ENCODE measurements at regions not wholly inside any gene's neighbourhood (a gene's known extent, or its start where the extent isn't known, plus 50 kb on each side); places are given as distances from the start of the nearest gene placed in this dataset.

DNA sequence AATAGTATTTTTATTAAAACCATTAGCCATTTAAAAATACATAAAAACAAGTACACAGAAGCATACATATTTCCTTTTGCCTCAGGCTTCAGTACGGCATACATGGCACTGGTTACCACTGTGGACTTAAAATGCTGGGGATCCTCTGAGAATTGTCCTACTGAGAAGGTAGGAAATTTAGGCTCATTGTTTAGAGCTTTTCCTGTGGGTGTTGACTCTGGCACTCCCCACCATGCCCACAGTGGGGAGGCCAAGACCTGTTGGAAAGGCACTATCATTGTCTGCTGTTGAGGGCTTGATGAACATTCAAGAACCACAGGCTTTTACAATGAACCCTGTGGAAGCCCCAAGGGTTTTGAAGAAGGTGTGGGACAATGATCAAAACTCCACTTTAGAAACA, 473.4 kb downstream of the BTBD3 start:
- TF ChIP-seq, protein P1, sequence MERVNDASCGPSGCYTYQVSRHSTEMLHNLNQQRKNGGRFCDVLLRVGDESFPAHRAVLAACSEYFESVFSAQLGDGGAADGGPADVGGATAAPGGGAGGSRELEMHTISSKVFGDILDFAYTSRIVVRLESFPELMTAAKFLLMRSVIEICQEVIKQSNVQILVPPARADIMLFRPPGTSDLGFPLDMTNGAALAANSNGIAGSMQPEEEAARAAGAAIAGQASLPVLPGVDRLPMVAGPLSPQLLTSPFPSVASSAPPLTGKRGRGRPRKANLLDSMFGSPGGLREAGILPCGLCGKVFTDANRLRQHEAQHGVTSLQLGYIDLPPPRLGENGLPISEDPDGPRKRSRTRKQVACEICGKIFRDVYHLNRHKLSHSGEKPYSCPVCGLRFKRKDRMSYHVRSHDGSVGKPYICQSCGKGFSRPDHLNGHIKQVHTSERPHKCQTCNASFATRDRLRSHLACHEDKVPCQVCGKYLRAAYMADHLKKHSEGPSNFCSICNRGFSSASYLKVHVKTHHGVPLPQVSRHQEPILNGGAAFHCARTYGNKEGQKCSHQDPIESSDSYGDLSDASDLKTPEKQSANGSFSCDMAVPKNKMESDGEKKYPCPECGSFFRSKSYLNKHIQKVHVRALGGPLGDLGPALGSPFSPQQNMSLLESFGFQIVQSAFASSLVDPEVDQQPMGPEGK (CRISPR knock-in tag; IDR thresholded peaks at IDR 0.05; ENCODE audit: borderline replicate concordance) = no peak
- TF ChIP-seq ARNTL (CRISPR knock-in tag; IDR thresholded peaks at IDR 0.05; ENCODE audit: borderline replicate concordance, low read depth) (no peak), SNAI2 (CRISPR knock-in tag; IDR thresholded peaks at IDR 0.05) (no peak), TOX (CRISPR knock-in tag; IDR thresholded peaks at IDR 0.05; ENCODE audit: borderline replicate concordance) (no peak), ZNF70 (CRISPR knock-in tag; IDR thresholded peaks at IDR 0.05) (no peak), ZC3H10 (CRISPR knock-in tag; IDR thresholded peaks at IDR 0.05) (no peak), GLIS3 (CRISPR knock-in tag; IDR thresholded peaks at IDR 0.05) (no peak), BACH2 (CRISPR knock-in tag; IDR thresholded peaks at IDR 0.05; ENCODE audit: borderline replicate concordance) (no peak), TCF4 (CRISPR knock-in tag; IDR thresholded peaks at IDR 0.05; ENCODE audit: borderline replicate concordance) (no peak), OSR1 (CRISPR knock-in tag; IDR thresholded peaks at IDR 0.05) (no peak), RARB (CRISPR knock-in tag; IDR thresholded peaks at IDR 0.05) (no peak), ZFP30 (CRISPR knock-in tag; IDR thresholded peaks at IDR 0.05) (no peak)
- TF ChIP-seq, protein P2, sequence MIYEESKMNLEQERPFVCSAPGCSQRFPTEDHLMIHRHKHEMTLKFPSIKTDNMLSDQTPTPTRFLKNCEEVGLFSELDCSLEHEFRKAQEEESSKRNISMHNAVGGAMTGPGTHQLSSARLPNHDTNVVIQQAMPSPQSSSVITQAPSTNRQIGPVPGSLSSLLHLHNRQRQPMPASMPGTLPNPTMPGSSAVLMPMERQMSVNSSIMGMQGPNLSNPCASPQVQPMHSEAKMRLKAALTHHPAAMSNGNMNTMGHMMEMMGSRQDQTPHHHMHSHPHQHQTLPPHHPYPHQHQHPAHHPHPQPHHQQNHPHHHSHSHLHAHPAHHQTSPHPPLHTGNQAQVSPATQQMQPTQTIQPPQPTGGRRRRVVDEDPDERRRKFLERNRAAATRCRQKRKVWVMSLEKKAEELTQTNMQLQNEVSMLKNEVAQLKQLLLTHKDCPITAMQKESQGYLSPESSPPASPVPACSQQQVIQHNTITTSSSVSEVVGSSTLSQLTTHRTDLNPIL (CRISPR knock-in tag; IDR thresholded peaks at IDR 0.05; ENCODE audit: low read depth) = no peak
- TF ChIP-seq, protein P3, sequence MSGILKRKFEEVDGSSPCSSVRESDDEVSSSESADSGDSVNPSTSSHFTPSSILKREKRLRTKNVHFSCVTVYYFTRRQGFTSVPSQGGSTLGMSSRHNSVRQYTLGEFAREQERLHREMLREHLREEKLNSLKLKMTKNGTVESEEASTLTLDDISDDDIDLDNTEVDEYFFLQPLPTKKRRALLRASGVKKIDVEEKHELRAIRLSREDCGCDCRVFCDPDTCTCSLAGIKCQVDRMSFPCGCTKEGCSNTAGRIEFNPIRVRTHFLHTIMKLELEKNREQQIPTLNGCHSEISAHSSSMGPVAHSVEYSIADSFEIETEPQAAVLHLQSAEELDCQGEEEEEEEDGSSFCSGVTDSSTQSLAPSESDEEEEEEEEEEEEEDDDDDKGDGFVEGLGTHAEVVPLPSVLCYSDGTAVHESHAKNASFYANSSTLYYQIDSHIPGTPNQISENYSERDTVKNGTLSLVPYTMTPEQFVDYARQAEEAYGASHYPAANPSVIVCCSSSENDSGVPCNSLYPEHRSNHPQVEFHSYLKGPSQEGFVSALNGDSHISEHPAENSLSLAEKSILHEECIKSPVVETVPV (CRISPR knock-in tag; IDR thresholded peaks at IDR 0.05) = no peak
